ENCODE measurements at regions not wholly inside any gene's neighbourhood (a gene's known extent, or its start where the extent isn't known, plus 50 kb on each side); places are given as distances from the start of the nearest gene placed in this dataset.

DNA sequence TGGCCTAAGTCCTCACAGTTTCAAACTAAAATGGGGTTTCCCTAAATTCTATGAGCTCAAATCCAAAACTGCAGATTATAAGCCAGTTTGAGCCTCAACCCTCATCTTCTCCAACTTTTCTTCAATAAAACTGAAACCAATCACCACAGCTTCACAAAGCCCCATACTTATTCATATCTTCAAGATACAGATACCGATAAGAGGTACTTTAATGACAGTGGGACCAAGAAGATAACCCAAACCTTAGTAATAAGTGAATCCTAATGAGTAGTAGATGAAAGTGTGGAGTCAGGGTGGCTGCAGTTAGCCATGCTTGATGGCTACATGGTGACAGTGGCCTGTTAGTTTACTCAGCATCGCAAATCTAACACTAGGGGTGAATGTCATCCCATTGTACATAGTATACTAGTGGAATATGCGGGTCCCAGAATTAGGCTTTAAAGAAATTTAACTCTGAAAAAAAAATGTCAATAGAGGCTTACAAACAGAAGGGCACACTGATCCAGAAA, 395.8 kb upstream of the PHF14 start:
- no peaks in the 10 kb centered on the region for H3K36me3 ChIP-seq (ENCODE audit: insufficient read depth, low read length)
- H3K4me1 ChIP-seq (ENCODE audit: control insufficient read depth, insufficient read depth, low read length, unreplicated experiment): no peaks in the 10 kb centered on the region
- H3K27me3 ChIP-seq (ENCODE audit: insufficient read depth, low read length): no peaks in the 10 kb centered on the region
- no peak overlapping the region for H3K27ac ChIP-seq (ENCODE audit: low read depth, low read length)
- no peaks in the 10 kb centered on the region for H3K79me2 ChIP-seq (ENCODE audit: control insufficient read depth, insufficient read depth, low read length, unreplicated experiment)
- no peak overlapping the region for H3K4me3 ChIP-seq (ENCODE audit: low read depth, low read length)
- no peak overlapping the region for H2AFZ ChIP-seq (ENCODE audit: low read length, unreplicated experiment)

DNA sequence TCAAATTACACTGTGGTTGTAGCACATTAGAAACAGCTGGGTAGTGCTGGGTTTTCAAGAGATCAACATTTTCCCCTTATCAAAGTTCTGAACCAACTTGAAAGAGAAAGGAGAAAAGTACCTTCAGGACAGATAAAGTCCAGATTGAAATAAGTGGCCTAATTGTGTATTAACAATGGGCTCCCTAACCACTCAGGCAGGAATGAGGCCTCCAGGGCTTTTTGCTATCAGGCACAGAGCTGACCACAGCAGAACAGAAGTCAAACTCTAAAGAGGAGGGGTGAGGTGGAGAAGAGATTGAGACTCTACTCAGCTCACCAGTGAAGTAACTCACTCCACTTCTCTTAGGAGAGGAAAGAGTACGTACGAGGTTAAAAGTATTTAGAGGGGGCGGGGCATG, 394.1 kb upstream of the PHF14 start:
- Histone ChIP-seq H3K4me3 (ENCODE audit: low read depth, low read length) (no peak overlapping the region), H2AFZ (ENCODE audit: low read length, unreplicated experiment) (no peak overlapping the region), H3K36me3 (ENCODE audit: insufficient read depth, low read length) (no peaks in the 10 kb centered on the region), H3K79me2 (ENCODE audit: control insufficient read depth, insufficient read depth, low read length, unreplicated experiment) (no peaks in the 10 kb centered on the region), H3K27me3 (ENCODE audit: insufficient read depth, low read length) (no peaks in the 10 kb centered on the region), H3K4me1 (ENCODE audit: control insufficient read depth, insufficient read depth, low read length, unreplicated experiment) (no peaks in the 10 kb centered on the region), H3K27ac (ENCODE audit: low read depth, low read length) (no peak overlapping the region)

DNA sequence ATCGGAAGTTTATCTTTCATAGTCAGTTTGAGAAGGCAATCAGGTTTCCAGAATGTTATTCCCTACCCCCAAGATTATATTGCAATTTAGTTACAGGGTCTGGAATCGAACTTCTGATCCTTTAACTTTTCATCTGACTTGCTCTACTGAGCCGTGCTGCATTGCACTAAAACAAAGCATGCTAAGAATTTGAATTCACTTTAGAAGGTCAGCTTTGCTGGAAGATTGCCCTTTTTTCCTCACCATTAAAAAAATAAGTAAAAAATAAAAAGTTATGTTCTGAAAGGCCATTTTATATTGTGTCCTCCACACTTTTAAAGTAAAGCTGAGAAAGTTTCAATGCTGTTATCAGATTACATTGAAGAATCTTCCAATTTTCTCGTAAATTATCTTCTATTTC, 388.8 kb upstream of the PHF14 start:
- no peaks in the 10 kb centered on the region for H3K79me2 ChIP-seq (ENCODE audit: control insufficient read depth, insufficient read depth, low read length, unreplicated experiment)
- H3K27me3 ChIP-seq (ENCODE audit: insufficient read depth, low read length): no peaks in the 10 kb centered on the region
- H3K4me1 ChIP-seq (ENCODE audit: control insufficient read depth, insufficient read depth, low read length, unreplicated experiment): no peaks in the 10 kb centered on the region
- no peak overlapping the region for H2AFZ ChIP-seq (ENCODE audit: low read length, unreplicated experiment)
- H3K4me3 ChIP-seq (ENCODE audit: low read depth, low read length): no peak overlapping the region
- no peak overlapping the region for H3K27ac ChIP-seq (ENCODE audit: low read depth, low read length)
- no peaks in the 10 kb centered on the region for H3K36me3 ChIP-seq (ENCODE audit: insufficient read depth, low read length)

DNA sequence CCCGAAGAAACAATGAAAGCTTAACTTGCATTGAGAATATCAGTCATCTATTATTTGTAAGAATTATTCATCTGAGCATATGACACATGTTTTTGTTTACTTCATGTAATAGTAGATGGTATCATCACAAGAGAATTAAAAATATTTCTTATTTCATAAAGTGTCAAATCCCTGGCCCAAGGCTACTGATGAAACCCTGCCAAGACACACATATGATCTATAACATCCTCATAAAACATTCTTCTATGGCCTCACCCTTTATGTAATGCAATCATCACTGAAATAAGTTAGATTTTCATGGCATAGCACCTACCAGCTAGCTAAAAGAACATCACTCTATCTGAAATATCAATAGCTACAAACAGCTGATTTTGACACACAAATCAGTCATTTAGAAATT, 385.6 kb upstream of the PHF14 start:
- H3K79me2 ChIP-seq (ENCODE audit: control insufficient read depth, insufficient read depth, low read length, unreplicated experiment): no peaks in the 10 kb centered on the region
- no peaks in the 10 kb centered on the region for H3K27me3 ChIP-seq (ENCODE audit: insufficient read depth, low read length)
- H3K4me3 ChIP-seq (ENCODE audit: low read depth, low read length): no peak overlapping the region
- no peaks in the 10 kb centered on the region for H3K4me1 ChIP-seq (ENCODE audit: control insufficient read depth, insufficient read depth, low read length, unreplicated experiment)
- H3K27ac ChIP-seq (ENCODE audit: low read depth, low read length): no peak overlapping the region
- no peaks in the 10 kb centered on the region for H3K36me3 ChIP-seq (ENCODE audit: insufficient read depth, low read length)
- H2AFZ ChIP-seq (ENCODE audit: low read length, unreplicated experiment): no peak overlapping the region

GRCh38 chr7:10592604-10593003, 381.1 kb upstream of the PHF14 start:
- H3K27ac ChIP-seq (ENCODE audit: low read depth, low read length): no peak overlapping the region
- H3K36me3 ChIP-seq (ENCODE audit: insufficient read depth, low read length): no peaks in the 10 kb centered on the region
- no peaks in the 10 kb centered on the region for H3K4me1 ChIP-seq (ENCODE audit: control insufficient read depth, insufficient read depth, low read length, unreplicated experiment)
- H3K27me3 ChIP-seq (ENCODE audit: insufficient read depth, low read length): no peaks in the 10 kb centered on the region
- H2AFZ ChIP-seq (ENCODE audit: low read length, unreplicated experiment): no peak overlapping the region
- H3K4me3 ChIP-seq (ENCODE audit: low read depth, low read length): no peak overlapping the region
- no peaks in the 10 kb centered on the region for H3K79me2 ChIP-seq (ENCODE audit: control insufficient read depth, insufficient read depth, low read length, unreplicated experiment)

DNA sequence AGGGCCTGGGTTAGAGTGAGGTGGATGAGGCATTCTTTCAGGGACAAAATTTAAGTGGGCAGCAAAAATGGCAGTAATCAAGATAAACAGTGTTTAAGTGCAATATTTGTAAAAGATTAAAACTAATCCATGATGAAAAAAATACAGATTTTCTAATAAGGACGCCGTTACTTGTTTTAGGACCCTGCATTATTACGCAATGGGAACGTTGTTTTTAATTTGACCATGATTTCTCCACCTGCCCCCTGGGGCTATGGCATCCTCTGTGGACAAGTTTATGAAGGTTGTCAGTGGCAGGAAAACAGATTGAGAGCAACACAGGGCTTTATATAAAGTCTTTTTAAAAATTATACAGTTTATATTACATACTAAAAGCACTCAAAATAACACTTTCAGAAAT, 380.6 kb upstream of the PHF14 start:
- Histone ChIP-seq H3K27me3 (ENCODE audit: insufficient read depth, low read length) (no peaks in the 10 kb centered on the region), H3K79me2 (ENCODE audit: control insufficient read depth, insufficient read depth, low read length, unreplicated experiment) (no peaks in the 10 kb centered on the region), H3K36me3 (ENCODE audit: insufficient read depth, low read length) (no peaks in the 10 kb centered on the region), H3K27ac (ENCODE audit: low read depth, low read length) (no peak overlapping the region), H2AFZ (ENCODE audit: low read length, unreplicated experiment) (no peak overlapping the region), H3K4me1 (ENCODE audit: control insufficient read depth, insufficient read depth, low read length, unreplicated experiment) (no peaks in the 10 kb centered on the region), H3K4me3 (ENCODE audit: low read depth, low read length) (no peak overlapping the region)

DNA sequence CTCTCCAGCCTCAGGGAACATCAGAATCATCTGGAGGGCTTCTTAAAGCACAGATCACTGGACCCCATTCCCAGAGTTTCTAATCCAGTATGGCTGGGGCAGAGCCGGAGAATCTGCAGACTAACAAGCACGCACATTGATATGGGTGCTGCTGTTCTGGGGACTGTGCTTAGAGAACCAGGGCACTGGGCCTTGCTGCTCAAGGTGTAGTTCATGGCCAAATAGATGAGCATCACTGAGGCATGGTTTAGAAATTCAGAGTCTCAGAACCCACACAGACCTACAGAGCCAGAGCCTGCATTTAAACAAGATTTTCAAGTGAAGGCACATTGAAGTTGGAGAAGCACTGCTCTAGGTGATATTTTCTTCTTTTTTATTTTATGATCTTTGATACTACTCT, 376.8 kb upstream of the PHF14 start:
- no peaks in the 10 kb centered on the region for H3K27me3 ChIP-seq (ENCODE audit: insufficient read depth, low read length)
- H3K27ac ChIP-seq (ENCODE audit: low read depth, low read length): no peak overlapping the region
- H3K79me2 ChIP-seq (ENCODE audit: control insufficient read depth, insufficient read depth, low read length, unreplicated experiment): no peaks in the 10 kb centered on the region
- H3K4me1 ChIP-seq (ENCODE audit: control insufficient read depth, insufficient read depth, low read length, unreplicated experiment): no peaks in the 10 kb centered on the region
- no peak overlapping the region for H3K4me3 ChIP-seq (ENCODE audit: low read depth, low read length)
- H2AFZ ChIP-seq (ENCODE audit: low read length, unreplicated experiment): no peak overlapping the region
- no peaks in the 10 kb centered on the region for H3K36me3 ChIP-seq (ENCODE audit: insufficient read depth, low read length)

GRCh38 chr7:10604128-10604527, 369.5 kb upstream of the PHF14 start:
- Histone ChIP-seq H3K4me1 (ENCODE audit: control insufficient read depth, insufficient read depth, low read length, unreplicated experiment) (no peaks in the 10 kb centered on the region), H3K27ac (ENCODE audit: low read depth, low read length) (no peak overlapping the region), H2AFZ (ENCODE audit: low read length, unreplicated experiment) (no peak overlapping the region), H3K36me3 (ENCODE audit: insufficient read depth, low read length) (no peaks in the 10 kb centered on the region), H3K27me3 (ENCODE audit: insufficient read depth, low read length) (no peaks in the 10 kb centered on the region), H3K4me3 (ENCODE audit: low read depth, low read length) (no peak overlapping the region), H3K79me2 (ENCODE audit: control insufficient read depth, insufficient read depth, low read length, unreplicated experiment) (no peaks in the 10 kb centered on the region)

DNA sequence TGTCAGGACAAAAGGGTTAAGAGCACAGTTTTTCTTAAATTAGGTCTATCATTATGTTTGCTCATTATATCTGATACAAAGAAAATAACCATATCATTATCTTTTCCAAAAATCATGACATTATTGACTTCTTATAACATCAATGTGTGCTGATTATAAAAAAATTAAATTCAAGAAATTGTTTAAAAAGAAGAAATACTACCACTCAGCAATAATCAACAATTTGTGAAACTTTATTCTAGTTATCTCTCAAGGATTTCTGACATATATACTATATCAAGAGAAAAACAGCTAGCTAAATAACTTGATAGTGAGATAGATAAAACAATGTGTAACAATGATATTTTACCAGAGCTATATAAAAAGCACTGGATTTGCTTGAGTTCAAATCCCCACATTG, 360.7 kb upstream of the PHF14 start:
- H3K79me2 ChIP-seq (ENCODE audit: control insufficient read depth, insufficient read depth, low read length, unreplicated experiment): no peaks in the 10 kb centered on the region
- no peak overlapping the region for H3K27ac ChIP-seq (ENCODE audit: low read depth, low read length)
- H3K36me3 ChIP-seq (ENCODE audit: insufficient read depth, low read length): no peaks in the 10 kb centered on the region
- no peak overlapping the region for H3K4me3 ChIP-seq (ENCODE audit: low read depth, low read length)
- H3K4me1 ChIP-seq (ENCODE audit: control insufficient read depth, insufficient read depth, low read length, unreplicated experiment): no peaks in the 10 kb centered on the region
- no peaks in the 10 kb centered on the region for H3K27me3 ChIP-seq (ENCODE audit: insufficient read depth, low read length)
- H2AFZ ChIP-seq (ENCODE audit: low read length, unreplicated experiment): no peak overlapping the region

DNA sequence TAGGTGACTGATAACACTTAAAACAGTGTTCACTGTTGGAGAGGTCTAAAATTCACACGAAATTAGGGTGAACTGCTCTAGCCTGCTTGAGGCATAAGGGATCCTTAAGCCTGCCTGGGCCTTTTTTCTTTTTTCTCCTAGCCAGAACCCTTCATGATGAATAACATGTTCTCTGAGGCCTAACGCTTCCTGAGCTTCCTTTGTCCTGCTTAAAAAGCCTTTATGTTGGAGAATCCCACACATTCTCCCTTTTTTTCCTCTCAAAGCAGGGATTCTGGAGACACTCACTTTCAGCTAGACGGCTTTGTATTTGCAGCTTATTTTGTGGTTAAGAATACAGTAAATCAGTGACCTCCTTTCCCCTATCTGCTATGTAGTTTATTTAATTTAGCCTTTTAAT, 354.7 kb upstream of the PHF14 start:
- no peaks in the 10 kb centered on the region for H3K36me3 ChIP-seq (ENCODE audit: insufficient read depth, low read length)
- H2AFZ ChIP-seq (ENCODE audit: low read length, unreplicated experiment): no peak overlapping the region

DNA sequence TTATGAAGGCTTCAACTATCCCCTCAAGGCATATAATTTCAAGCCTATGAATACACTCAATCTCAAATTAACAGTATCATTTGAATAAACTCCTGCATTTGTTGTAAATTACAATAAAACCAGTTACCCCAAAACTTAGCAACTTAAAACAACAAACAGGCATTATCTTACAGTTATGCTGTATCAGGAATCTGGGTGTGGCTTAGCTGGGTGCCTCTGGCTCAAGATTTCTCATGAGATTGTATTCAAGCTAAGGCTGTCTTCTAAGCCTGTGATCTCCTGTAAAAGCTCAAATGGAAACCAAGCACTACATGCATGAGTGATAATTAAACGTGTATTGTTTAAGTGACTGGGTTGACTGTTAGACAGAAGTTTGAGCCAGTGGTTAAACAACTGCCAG, 341.0 kb upstream of the PHF14 start:
- Histone ChIP-seq H3K36me3 (ENCODE audit: insufficient read depth, low read length) (no peaks in the 10 kb centered on the region), H3K4me3 (ENCODE audit: low read depth, low read length) (no peak overlapping the region), H3K27me3 (ENCODE audit: insufficient read depth, low read length) (no peaks in the 10 kb centered on the region), H3K79me2 (ENCODE audit: control insufficient read depth, insufficient read depth, low read length, unreplicated experiment) (no peaks in the 10 kb centered on the region), H3K4me1 (ENCODE audit: control insufficient read depth, insufficient read depth, low read length, unreplicated experiment) (no peaks in the 10 kb centered on the region), H2AFZ (ENCODE audit: low read length, unreplicated experiment) (no peak overlapping the region), H3K27ac (ENCODE audit: low read depth, low read length) (no peak overlapping the region)

More for the DNA sequence above, 354.7 kb upstream of the PHF14 start:
- Histone ChIP-seq H3K27me3 (ENCODE audit: insufficient read depth, low read length) (no peaks in the 10 kb centered on the region), H3K79me2 (ENCODE audit: control insufficient read depth, insufficient read depth, low read length, unreplicated experiment) (no peaks in the 10 kb centered on the region), H3K4me1 (ENCODE audit: control insufficient read depth, insufficient read depth, low read length, unreplicated experiment) (no peaks in the 10 kb centered on the region), H3K4me3 (ENCODE audit: low read depth, low read length) (no peak overlapping the region), H3K27ac (ENCODE audit: low read depth, low read length) (no peak overlapping the region)
